ENCODE measurements at regions not wholly inside any gene's neighbourhood (a gene's known extent, or its start where the extent isn't known, plus 50 kb on each side); places are given as distances from the start of the nearest gene placed in this dataset.

- TF ChIP-seq CTCF (IDR thresholded peaks at IDR 0.05) (no peak), POLR2A (IDR thresholded peaks at IDR 0.05) (no peak)
These were observed 336.8 kb upstream of the NCAM1 start for GRCh38 chr11:112624431-112624830.

All from testis (tissue), 2 donors.